Lower leg skin (tissue), 4 donors: ENCODE measurements at regions not wholly inside any gene's neighbourhood (a gene's known extent, or its start where the extent isn't known, plus 50 kb on each side); places are given as distances from the start of the nearest gene placed in this dataset.
A peak's percentile ranks its signal among the peaks of the same experiment; 100 is the strongest.
"Not testable (repeated sequence)": the region's sequence is repeated elsewhere in the genome, so short reads cannot be mapped to it uniquely, and the experiment has no call there.

ENCODE experiments used
- DNase-seq, 2 donors: peaks; one replicate each; pipeline ENCODE4 v3.0.0-alpha.2; 2019; ENCODE audit warnings: low spot score in 2 of 2
- H3K4me3 ChIP-seq: fragments of 200-600 bp; sonication (generic); 2 replicates; pipeline ENCODE4 v1.5.1; 2017; ENCODE audit warnings: mild to moderate bottlenecking, low read depth; ENCODE audit not compliant: poor library complexity, severe bottlenecking
- CTCF ChIP-seq, 3 donors: fragments of 450-650 bp; IDR thresholded peaks; one replicate each; pipeline ENCODE4 v1.5.1; 2016; ENCODE audit warnings: antibody characterized with exemption in 3 of 3, mild to moderate bottlenecking in 3 of 3, moderate library complexity in 2 of 3
- POLR2A ChIP-seq, 2 donors: fragments of 450-650 bp; IDR thresholded peaks; one replicate each; pipeline ENCODE4 v1.6.1; 2016 to 2017; ENCODE audit warnings: antibody characterized with exemption in 2 of 2, mild to moderate bottlenecking in 1 of 2, moderate library complexity in 1 of 2
- WGBS, 2 donors: methylation state at CpG; one replicate each; pipeline ENCODE4 v1.1.5; 2018; 5-methylcytosine and 5-hydroxymethylcytosine counted together
- intact Hi-C: fragments of 100-400 bp; cut with DNase I; formaldehyde crosslinking; loops from one replicate; pipeline ENCODE4 v1.15.0; 2023; ENCODE audit warnings: low total_unique reads

GRCh38 chr14:105767315-105767714, 240.9 kb downstream of the TMEM121 start:
- intact Hi-C loops: no loop called here

GRCh38 chr14:105768039-105768438, 241.7 kb downstream of the TMEM121 start:
- DNase-seq, H3K4me3 ChIP-seq, intact Hi-C loops: not testable (repeated sequence)
- WGBS, 2 donors: 78 to 96% methylated on average over 4 to 9 of the region's 17 CpGs

More at GRCh38 chr14:105767315-105767714, 240.9 kb downstream of the TMEM121 start:
- TF ChIP-seq CTCF (IDR thresholded peaks at IDR 0.05) (no peak), POLR2A (IDR thresholded peaks at IDR 0.05) (no peak)
- 81 to 86% methylated on average over 7 of the region's 7 CpGs for WGBS, 2 donors
- DNase-seq: no peak
- no peak overlapping the region for H3K4me3 ChIP-seq

GRCh38 chr14:105769061-105769730, 242.8 kb downstream of the TMEM121 start:
- intact Hi-C loops, H3K4me3 ChIP-seq, DNase-seq: not testable (repeated sequence)
- 91 to 92% methylated on average over 19 to 31 of the region's 35 CpGs for WGBS, 2 donors

- intact Hi-C loops, H3K4me3 ChIP-seq: not testable (repeated sequence)
- 68 to 73% methylated on average over 12 of the region's 14 CpGs for WGBS, 2 donors
- peak in 1 of 2 donors; percentile 68 for DNase-seq
Observed at GRCh38 chr14:105770619-105771216, 244.3 kb downstream of the TMEM121 start.

- WGBS, 2 donors: 77 to 94% methylated on average over 6 to 19 of the region's 35 CpGs
- DNase-seq, H3K4me3 ChIP-seq, intact Hi-C loops: not testable (repeated sequence)
Observed at GRCh38 chr14:105771261-105772226, 245.2 kb downstream of the TMEM121 start.

- WGBS, 2 donors: 56 to 78% methylated on average over 3 to 5 of the region's 11 CpGs
- intact Hi-C loops, DNase-seq, H3K4me3 ChIP-seq: not testable (repeated sequence)
Observed at GRCh38 chr14:105772710-105773250, 246.4 kb downstream of the TMEM121 start.

- intact Hi-C loops: no loop called here
- TF ChIP-seq CTCF (IDR thresholded peaks at IDR 0.05) (no peak), POLR2A (IDR thresholded peaks at IDR 0.05) (no peak)
- 32 to 46% methylated on average over 3 of the region's 3 CpGs for WGBS, 2 donors
- DNase-seq: no peak
- no peak overlapping the region for H3K4me3 ChIP-seq
Observed at GRCh38 chr14:105773584-105773983, 247.2 kb downstream of the TMEM121 start.

GRCh38 chr14:105774001-105774400, 247.6 kb downstream of the TMEM121 start:
- intact Hi-C loops: no loop called here
- WGBS, 2 donors: 61 to 74% methylated on average over 3 of the region's 3 CpGs
- DNase-seq: no peak
- TF ChIP-seq POLR2A (IDR thresholded peaks at IDR 0.05): no peak
- TF ChIP-seq CTCF (IDR thresholded peaks at IDR 0.05): no peak
- no peak overlapping the region for H3K4me3 ChIP-seq

- intact Hi-C loops, DNase-seq, H3K4me3 ChIP-seq: not testable (repeated sequence)
- WGBS, 2 donors: 74 to 81% methylated on average over 20 of the region's 20 CpGs
Observed at GRCh38 chr14:105774585-105775348, 248.4 kb downstream of the TMEM121 start.

- WGBS, 2 donors: 66 to 67% methylated on average over 17 of the region's 17 CpGs
- intact Hi-C loops, H3K4me3 ChIP-seq, DNase-seq: not testable (repeated sequence)
Observed at GRCh38 chr14:105775349-105775923, 249.1 kb downstream of the TMEM121 start.
